HG02885 (cell line): ENCODE measurements at regions not wholly inside any gene's neighbourhood (a gene's known extent, or its start where the extent isn't known, plus 50 kb on each side); places are given as distances from the start of the nearest gene placed in this dataset.
"Not testable (repeated sequence)": the region's sequence is repeated elsewhere in the genome, so short reads cannot be mapped to it uniquely, and the experiment has no call there.

Experiments
- ATAC-seq: cut with Tn5 transposase; IDR thresholded peaks from one replicate; pipeline ENCODE4 v1.9.1; 2021; ENCODE audit warnings: mild to moderate bottlenecking; ENCODE audit not compliant: unreplicated experiment, poor library complexity

DNA sequence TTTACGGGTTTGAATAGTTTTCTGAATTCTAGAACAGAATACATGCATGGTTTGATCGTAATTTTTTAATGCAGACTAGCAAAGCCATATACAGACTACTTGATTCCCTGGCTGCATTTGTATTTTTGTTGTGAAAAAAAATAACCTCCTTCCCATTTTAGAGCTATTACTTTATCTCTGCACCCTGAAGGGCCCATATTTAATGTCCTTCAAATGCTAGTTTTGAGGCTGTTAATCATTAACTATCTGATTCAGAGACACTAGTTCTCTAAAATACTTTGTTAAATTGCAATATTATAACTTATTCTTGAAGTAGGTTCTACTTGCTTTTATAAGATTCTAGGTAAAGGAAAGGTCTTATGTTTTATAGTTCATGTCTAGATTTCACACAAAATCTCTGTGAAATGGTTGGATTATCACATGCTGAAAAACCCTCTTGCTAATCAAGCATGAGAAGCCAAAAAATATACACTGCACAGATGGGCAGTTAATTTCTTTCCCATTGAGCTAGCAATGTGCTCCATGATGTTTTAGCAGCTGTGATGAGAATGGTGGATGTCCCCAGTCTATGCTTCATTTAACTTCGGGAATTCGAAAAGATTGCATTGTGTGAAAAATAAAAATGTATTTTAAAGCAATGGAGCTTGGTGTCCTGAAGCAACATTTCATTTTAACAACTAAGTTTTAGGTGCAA, 634.0 kb upstream of the BCHE start:
- no peak for ATAC-seq

DNA sequence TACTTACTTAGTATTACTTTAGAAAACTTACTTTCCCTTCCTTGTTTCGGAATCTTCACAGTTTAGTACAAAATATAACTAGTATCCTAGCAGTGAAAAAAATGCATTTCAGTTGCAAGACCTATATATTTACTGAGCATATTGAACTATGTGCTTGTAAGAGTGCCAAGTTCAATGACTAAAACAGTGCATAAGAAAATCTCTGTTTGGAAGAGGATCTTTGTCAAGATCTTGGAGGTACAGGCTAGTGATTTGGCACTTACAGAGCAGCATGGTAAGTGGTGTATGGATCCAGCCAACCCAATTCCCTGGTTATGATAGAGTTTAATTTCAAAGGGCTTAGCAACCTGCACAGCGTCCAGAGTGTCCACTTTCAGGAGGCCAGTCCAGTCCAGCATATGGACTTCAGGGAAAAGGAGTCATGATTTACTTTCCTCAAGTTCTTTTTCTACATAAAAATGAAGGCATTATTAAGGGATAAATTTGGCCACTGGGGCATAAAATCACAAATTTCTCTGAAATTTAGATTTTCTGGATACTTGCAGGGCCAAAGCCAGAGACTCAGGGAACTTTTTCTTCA, 625.8 kb upstream of the BCHE start:
- no peak for ATAC-seq

- ATAC-seq, result no peak
Observed at GRCh38 chr3:166461626-166462025, 624.4 kb upstream of the BCHE start.

DNA sequence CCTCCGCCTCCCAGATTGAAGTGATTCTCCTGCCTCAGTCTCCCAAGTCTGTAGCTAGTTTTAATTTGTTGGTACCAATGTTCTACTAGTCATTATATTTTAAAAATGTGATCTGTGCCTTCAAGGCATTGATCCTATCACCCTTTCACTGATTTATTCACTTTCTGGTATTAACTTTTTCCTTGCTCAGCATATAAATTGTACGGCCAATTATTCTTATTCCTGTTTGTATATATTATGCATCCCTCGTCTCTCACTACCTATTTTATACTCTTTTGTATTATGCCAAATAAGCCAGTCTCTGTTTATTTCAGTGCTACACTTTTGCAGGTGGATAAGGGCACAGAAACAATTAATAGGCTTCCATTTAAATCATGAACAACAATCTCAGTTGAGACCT, 620.2 kb upstream of the BCHE start:
- ATAC-seq, result no peak

DNA sequence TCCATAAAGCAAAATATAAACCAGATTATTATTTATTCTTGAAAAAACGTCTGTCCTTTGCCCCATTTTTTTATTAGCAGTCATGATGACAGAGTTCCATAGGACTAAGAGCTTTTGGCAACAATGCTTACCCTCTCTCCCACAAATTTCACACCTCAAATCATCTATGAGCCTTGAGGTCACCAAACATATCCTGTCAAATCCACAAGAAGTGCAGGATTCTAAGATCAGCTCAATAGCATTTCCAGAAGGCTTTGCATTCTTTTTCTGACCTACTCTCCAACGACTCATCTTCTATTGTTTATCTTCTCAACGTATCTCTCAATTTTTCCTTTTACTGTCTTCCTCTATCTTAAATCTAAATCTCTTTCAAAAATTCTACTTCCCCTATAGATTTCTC, 619.1 kb upstream of the BCHE start:
- no peak for ATAC-seq

GRCh38 chr3:166455744-166456143, 618.5 kb upstream of the BCHE start:
- no peak for ATAC-seq

- ATAC-seq, result no peak
Observed at GRCh38 chr3:166453478-166453877, 616.3 kb upstream of the BCHE start.

GRCh38 chr3:166451997-166452396, 614.8 kb upstream of the BCHE start:
- ATAC-seq, result no peak

GRCh38 chr3:166447513-166447912, 610.3 kb upstream of the BCHE start:
- ATAC-seq, result no peak

DNA sequence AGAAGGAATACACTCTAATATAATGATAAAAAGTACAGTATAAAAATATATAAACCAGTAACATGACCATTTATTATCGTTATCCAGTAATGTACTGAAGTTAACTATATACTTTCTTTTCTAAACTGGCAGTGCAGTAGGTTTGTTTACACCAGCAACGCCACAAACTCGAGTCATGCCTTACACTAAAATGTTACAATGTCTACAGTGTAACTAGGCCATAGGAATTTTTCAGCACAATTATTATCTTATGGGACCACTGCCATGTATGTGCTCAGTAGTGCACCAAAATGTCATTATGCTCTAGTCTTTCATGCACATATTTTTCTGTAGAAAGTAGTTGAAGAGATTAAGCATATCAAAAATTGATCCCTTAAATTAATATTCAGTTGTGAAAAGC, 609.8 kb upstream of the BCHE start:
- ATAC-seq, result no peak

GRCh38 chr3:166446291-166446690, 609.1 kb upstream of the BCHE start:
- ATAC-seq, result no peak

DNA sequence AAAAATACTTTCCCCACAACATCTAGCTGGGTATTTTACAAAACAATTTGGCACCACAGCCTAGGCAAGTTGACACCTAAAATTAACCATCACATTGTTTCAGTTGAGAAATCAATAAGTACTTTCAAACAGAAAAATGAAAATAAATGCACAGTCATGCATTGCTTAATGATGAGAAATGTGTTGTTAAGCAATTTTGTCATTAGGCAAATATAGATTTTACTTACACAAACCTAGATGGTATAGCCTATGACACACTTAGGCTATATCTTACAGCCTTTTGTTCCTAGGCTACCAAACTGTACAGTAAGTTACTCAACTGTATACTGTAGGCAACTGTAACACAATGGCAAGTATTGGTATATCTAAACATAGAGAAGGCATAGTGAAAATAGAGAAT, 608.6 kb upstream of the BCHE start:
- no peak for ATAC-seq

DNA sequence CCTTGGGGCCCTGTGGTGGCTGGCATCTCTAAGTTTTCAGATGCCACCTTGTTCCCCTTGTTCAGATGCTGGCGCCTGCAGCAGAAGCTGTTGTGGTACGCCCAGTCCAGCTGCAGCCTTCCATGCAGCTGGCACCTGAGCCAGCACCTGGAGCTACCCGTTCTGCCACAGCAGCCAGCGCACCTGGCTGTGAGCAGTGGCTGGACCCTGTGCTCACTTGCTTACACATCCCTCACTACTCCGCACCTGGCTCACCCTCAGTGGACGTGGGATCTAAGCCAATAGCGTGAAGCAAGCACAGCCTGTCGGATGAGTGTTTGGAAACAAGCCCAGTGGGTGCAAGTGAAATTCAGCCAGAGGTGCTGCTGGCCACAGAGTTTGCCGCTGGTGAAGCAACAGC, 607.5 kb upstream of the BCHE start:
- no peak for ATAC-seq

GRCh38 chr3:166444336-166444735, 607.1 kb upstream of the BCHE start:
- ATAC-seq, result no peak

- ATAC-seq, result no peak
Observed at GRCh38 chr3:166435469-166436057, 598.3 kb upstream of the BCHE start.

DNA sequence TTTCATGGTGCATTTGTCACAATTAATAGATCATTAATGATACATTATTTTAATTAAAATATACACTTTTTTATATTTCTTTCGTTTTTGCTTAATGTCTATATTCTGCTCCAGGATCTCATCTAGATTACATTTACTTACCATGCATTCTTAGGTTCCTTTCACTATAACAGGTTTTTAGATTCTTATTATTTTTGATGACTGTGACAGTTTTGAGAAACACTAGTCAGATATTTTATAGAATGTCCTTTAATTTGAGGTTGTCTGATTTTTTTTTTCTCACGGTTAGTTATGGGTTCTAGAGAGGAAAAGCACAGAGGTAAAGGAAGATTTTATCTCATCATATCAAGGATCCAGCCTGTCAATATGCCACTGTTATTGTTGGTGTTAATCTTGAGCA, 595.8 kb upstream of the BCHE start:
- ATAC-seq, result no peak

DNA sequence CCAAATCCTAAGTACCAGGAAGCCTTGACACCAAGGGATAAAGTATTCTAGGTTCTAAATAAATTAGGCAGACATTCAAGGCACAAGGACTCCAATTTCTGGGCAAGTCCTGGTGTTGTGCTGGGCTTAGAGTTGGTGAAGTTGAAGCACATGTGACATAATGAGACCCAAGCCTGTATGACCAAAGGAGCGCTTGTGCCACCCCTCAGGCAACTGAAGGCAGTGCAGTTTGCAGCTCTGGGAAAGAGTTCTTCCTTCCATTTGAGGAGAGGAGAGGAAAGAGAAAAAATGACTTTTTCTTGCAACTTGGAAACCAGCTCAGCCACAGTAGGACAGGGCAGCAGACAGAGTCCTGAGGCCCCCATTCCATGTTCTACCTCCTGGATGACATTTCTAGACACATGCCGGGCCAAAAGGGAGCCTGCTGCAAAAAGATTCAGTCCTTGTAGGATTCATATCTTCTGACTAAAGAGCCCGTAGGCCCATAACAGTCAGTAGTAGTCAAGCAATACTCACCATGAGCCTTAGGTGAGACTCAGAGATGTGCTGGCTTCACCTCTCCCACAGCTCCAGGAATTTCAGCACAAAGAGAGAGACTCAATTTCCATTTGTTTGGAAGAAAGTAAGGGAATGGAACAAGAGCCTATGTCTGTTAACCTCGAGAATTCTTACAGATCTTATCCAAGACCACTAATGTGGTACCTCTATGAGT, 588.8 kb upstream of the BCHE start:
- ATAC-seq, result no peak

GRCh38 chr3:166425021-166425420, 587.8 kb upstream of the BCHE start:
- no peak for ATAC-seq

GRCh38 chr3:166423824-166424513, 586.7 kb upstream of the BCHE start:
- ATAC-seq, result not testable (repeated sequence)

- no peak for ATAC-seq
Observed at GRCh38 chr3:166422556-166422955, 585.3 kb upstream of the BCHE start.

DNA sequence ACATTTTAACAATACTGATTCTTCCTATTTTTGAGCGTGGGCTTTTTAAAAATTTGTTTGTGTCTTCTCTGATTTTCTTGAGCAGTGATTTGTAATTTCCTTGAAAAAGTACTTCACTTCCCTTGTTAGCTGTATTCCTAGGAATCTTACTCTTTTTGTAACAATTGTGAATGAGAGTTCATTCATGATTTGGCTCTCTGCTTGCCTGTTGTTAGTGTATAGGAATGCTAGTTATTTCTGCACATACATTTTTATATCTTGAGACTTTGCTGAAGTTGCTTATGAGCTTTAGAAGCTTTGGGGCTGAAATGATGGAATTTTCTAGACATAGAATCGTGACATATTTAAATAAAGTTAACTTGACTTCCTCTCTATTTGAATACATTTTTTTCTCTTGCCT, 582.8 kb upstream of the BCHE start:
- ATAC-seq, result no peak
